Ovary (tissue), 7 donors: ENCODE measurements at regions not wholly inside any gene's neighbourhood (a gene's known extent, or its start where the extent isn't known, plus 50 kb on each side); places are given as distances from the start of the nearest gene placed in this dataset.

Experiments used
- DNase-seq, 5 donors: peaks; one replicate each; pipeline ENCODE4 v3.0.0-alpha.2; 2019 to 2020
- H3K27ac ChIP-seq, 2 donors: fragments of 200-600 bp; one replicate each; pipeline versions ENCODE4 v1.5.1 to v1.8.0; 2019 to 2022
- H3K27me3 ChIP-seq: fragments of 200-600 bp; one replicate; pipeline ENCODE4 v1.8.0; 2022
- H3K36me3 ChIP-seq: fragments of 200-600 bp; sonication (generic); one replicate; pipeline ENCODE4 v1.5.1; 2019
- H3K4me1 ChIP-seq: one replicate; pipeline ENCODE4 v1.8.1; 2013; ENCODE audit warnings: mild to moderate bottlenecking, moderate library complexity; ENCODE audit not compliant: insufficient read depth
- H3K4me3 ChIP-seq: fragments of 200-600 bp; sonication (generic); one replicate; pipeline ENCODE4 v1.5.1; 2017
- H3K9me3 ChIP-seq, 2 donors: fragments of 200-600 bp in 1 of 2; sonication (generic) in 1 of 2; one replicate each; pipeline versions ENCODE4 v1.5.1 to v1.8.1; 2013 to 2019; ENCODE audit warnings: mild to moderate bottlenecking in 1 of 2, moderate library complexity in 1 of 2
- EP300 ChIP-seq: sonication (generic); formaldehyde crosslinking; IDR thresholded peaks from one replicate; pipeline ENCODE4 v1.6.1; 2017; ENCODE audit warnings: antibody characterized with exemption
- POLR2A ChIP-seq: fragments of 450-650 bp; IDR thresholded peaks from one replicate; pipeline ENCODE4 v1.6.1; 2017; ENCODE audit warnings: antibody characterized with exemption, mild to moderate bottlenecking, moderate library complexity
- WGBS, 3 donors: extraction: QIAGEN DNeasy Blood & Tissue Kit in 1 of 3; methylation state at CpG; one replicate each; pipeline versions ENCODE4 v1.1.5 to v1.1.7; 2013 to 2017; 5-methylcytosine and 5-hydroxymethylcytosine counted together
- intact Hi-C, 4 donors: fragments of 100-400 bp; cut with DNase I; formaldehyde crosslinking; loops; one replicate each; pipeline versions ENCODE4 v1.11.0 to v1.15.1; 2022 to 2023
- TF ChIP-seq, protein P1 (sequence below), 3 donors: fragments of 450-650 bp in 2 of 3; fragments of 200-600 bp in 1 of 3; IDR thresholded peaks; one replicate each; pipeline versions ENCODE4 v1.5.1 to v1.8.0; 2016 to 2022; ENCODE audit warnings: antibody characterized with exemption in 3 of 3, mild to moderate bottlenecking in 1 of 3
- donor health status: DM: no; HTN: no; CAD: no; lungs with moderate emphysema.
- donor health status: DM: no; HTN: no; CAD: no.
- donor health status: Bipolar disorder and iron deficiency.
- donor health status: DM: no; HTN: no; CAD: no.
- donor health status: DM: yes; HTN: yes; CAD: no.

DNA sequence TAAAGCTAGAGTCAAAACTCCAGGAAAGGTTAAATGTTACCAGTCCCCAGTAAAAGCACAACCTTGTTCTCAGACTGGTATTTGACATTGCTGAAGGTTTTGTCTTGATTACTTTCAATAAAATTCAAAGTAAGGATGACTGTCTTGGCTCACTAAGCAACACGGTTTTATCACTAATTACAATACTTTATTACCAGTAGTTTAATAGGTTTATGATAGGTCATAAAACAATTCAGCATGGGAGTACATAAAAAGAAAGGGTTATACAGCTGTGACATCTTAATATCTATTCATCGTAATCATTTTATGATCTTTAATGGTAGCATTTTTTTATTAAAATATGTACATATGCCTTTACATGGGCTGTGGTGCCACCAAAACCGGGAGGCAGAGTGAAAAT, 370.7 kb upstream of the IRX2 start:
- no peak for TF ChIP-seq EP300
- TF ChIP-seq, protein P1, sequence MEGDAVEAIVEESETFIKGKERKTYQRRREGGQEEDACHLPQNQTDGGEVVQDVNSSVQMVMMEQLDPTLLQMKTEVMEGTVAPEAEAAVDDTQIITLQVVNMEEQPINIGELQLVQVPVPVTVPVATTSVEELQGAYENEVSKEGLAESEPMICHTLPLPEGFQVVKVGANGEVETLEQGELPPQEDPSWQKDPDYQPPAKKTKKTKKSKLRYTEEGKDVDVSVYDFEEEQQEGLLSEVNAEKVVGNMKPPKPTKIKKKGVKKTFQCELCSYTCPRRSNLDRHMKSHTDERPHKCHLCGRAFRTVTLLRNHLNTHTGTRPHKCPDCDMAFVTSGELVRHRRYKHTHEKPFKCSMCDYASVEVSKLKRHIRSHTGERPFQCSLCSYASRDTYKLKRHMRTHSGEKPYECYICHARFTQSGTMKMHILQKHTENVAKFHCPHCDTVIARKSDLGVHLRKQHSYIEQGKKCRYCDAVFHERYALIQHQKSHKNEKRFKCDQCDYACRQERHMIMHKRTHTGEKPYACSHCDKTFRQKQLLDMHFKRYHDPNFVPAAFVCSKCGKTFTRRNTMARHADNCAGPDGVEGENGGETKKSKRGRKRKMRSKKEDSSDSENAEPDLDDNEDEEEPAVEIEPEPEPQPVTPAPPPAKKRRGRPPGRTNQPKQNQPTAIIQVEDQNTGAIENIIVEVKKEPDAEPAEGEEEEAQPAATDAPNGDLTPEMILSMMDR (IDR thresholded peaks at IDR 0.05), result no peak
- no peak for TF ChIP-seq POLR2A
- Histone ChIP-seq H3K27ac (no peak overlapping the region), H3K27me3 (no peaks in the 10 kb centered on the region), H3K36me3 (no peaks in the 10 kb centered on the region), H3K4me1 (no peaks in the 10 kb centered on the region), H3K9me3 (no peaks in the 10 kb centered on the region), H3K4me3 (no peak overlapping the region)
- 29 to 43% (median 41%) methylated on average over 3 of the region's 3 CpGs for WGBS, 3 donors
- no peak for DNase-seq
- intact Hi-C loops, result no loop called here

DNA sequence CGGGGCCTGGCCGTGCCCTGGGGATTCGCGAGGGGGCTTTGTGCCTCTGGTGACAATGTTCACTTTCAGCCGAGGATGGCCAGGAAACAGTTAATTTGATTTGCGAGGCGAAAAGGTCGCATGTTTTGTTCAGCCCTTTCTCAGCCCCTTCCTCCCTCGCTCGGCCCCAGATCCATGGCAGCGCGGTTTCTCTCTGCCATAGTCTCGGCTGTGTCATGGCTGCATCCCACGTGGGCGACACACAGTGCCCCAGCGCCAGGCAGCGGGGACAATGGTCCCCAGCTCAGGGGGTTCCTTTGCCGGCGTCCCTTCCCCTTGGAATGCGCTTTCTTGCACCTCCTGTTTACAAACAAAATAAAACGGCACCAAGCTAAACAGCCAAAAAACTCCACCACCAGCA, 370.3 kb upstream of the IRX2 start:
- H3K36me3 ChIP-seq, result no peaks in the 10 kb centered on the region
- H3K27ac ChIP-seq, result no peak overlapping the region
- no peak for TF ChIP-seq EP300
- TF ChIP-seq POLR2A, result no peak
- TF ChIP-seq, protein P1 (IDR thresholded peaks at IDR 0.05), result no peak
- H3K4me1 ChIP-seq, result no peaks in the 10 kb centered on the region
- H3K9me3 ChIP-seq, result no peaks in the 10 kb centered on the region
- intact Hi-C loops, result no loop called here
- WGBS, 3 donors, result 13 to 26% (median 22%) methylated on average over 21 of the region's 21 CpGs
- no peak for DNase-seq
- no peaks in the 10 kb centered on the region for H3K27me3 ChIP-seq
- no peak overlapping the region for H3K4me3 ChIP-seq

DNA sequence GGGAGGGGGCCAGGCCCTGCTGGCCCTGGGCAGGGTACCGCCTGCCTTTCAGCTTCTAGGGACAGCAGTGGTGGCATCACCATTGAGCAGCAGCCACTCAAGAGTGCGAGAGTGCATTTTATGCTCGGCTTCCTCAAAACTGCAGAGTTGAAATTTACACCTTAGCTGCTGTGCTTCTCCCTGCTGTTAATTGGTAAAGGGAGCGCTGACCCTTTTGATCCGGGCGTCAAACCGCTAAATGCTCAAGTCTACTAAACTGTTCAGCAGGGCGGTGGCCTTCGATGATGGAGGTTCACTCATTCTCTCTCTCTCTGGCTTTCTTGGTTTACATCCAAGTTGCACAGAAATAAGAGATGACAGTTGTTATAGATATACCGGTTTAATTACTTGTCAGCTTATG, 368.6 kb upstream of the IRX2 start:
- H3K4me3 ChIP-seq, result no peak overlapping the region
- WGBS, 3 donors, result 44 to 66% (median 60%) methylated on average over 10 of the region's 10 CpGs
- no peaks in the 10 kb centered on the region for H3K4me1 ChIP-seq
- no peaks in the 10 kb centered on the region for H3K9me3 ChIP-seq
- intact Hi-C loops, result no loop called here
- no peaks in the 10 kb centered on the region for H3K27me3 ChIP-seq
- no peaks in the 10 kb centered on the region for H3K36me3 ChIP-seq
- no peak for DNase-seq
- TF ChIP-seq EP300 (no peak), POLR2A (no peak)
- TF ChIP-seq, protein P1 (IDR thresholded peaks at IDR 0.05), result no peak
- H3K27ac ChIP-seq, result no peak overlapping the region

DNA sequence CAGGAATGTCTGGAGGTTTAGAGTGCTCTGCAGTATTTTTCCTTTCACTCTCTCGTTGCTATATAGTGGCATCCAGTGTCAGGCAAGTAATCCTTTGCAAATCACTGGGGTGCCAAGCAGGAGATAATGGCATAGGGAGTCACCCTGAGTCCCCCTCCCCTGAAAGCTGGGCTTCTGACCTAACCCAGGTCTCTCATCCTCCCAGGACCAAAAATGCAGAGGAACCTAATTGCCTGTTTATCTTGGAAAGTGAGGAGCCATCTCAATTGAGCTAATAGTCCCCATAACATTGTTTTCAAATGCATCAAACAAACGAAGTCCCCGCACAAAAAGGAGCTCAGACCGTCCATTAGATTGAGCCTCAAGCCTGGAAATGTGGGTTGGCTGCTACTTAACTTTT, 368.0 kb upstream of the IRX2 start:
- TF ChIP-seq EP300, result no peak
- intact Hi-C loops, result no loop called here
- Histone ChIP-seq H3K9me3 (no peaks in the 10 kb centered on the region), H3K27me3 (no peaks in the 10 kb centered on the region), H3K4me3 (no peak overlapping the region), H3K36me3 (no peaks in the 10 kb centered on the region), H3K4me1 (no peaks in the 10 kb centered on the region), H3K27ac (no peak overlapping the region)
- DNase-seq, result no peak
- 33 to 45% (median 45%) methylated on average over 4 of the region's 4 CpGs for WGBS, 3 donors

DNA sequence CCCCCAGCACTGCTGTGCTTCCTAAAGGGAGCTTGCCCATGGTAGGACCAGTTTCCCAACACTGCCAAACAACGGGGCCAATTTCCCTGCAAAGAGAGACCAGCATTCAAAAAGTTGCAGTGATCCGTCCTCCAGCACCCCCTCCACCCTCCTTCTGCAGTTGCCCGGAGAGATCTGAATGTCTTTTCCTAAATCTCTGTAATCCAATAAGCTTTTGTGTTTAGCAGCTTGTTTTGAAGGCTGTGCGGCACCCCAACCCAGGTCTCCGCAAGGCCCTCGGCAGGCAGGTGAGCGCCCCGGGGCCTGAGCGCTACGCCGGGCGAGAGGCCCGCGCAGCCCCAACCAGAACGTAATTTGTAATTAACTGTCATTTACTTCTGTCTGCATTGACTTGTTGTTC, 366.9 kb upstream of the IRX2 start:
- WGBS, 3 donors, result 55 to 76% (median 67%) methylated on average over 15 of the region's 15 CpGs
- Histone ChIP-seq H3K27me3 (no peaks in the 10 kb centered on the region), H3K9me3 (no peaks in the 10 kb centered on the region), H3K27ac (no peak overlapping the region), H3K4me3 (no peak overlapping the region), H3K4me1 (no peaks in the 10 kb centered on the region), H3K36me3 (no peaks in the 10 kb centered on the region)
- TF ChIP-seq POLR2A (no peak), EP300 (no peak)
- TF ChIP-seq, protein P1 (IDR thresholded peaks at IDR 0.05), result no peak
- no peak for DNase-seq
- intact Hi-C loops, result no loop called here
